Prostate gland (tissue), 2 donors: ENCODE measurements at regions not wholly inside any gene's neighbourhood (a gene's known extent, or its start where the extent isn't known, plus 50 kb on each side); places are given as distances from the start of the nearest gene placed in this dataset.
A peak's percentile ranks its signal among the peaks of the same experiment; 100 is the strongest.

Experiments
- CTCF ChIP-seq, 4 experiments: fragments of 200-600 bp in 2 of 4; fragments of 450-650 bp in 2 of 4; sonication (generic) in 2 of 4; IDR thresholded peaks; 1 replicate in 3 of 4; 2 replicates in 1 of 4; pipeline ENCODE4 v1.5.1; 2016 to 2019; ENCODE audit warnings: antibody characterized with exemption in 4 of 4, mild to moderate bottlenecking in 2 of 4, moderate library complexity in 2 of 4
- POLR2A ChIP-seq: fragments of 450-650 bp; IDR thresholded peaks from one replicate; pipeline ENCODE4 v1.6.1; 2016; ENCODE audit warnings: antibody characterized with exemption, mild to moderate bottlenecking
- POLR2AphosphoS5 ChIP-seq: sonication (generic); formaldehyde crosslinking; IDR thresholded peaks from one replicate; pipeline ENCODE4 v1.6.1; 2017; ENCODE audit warnings: antibody characterized with exemption

GRCh38 chr1:111030590-111030989 is 66.9 kb upstream of the LRIF1 start:
- TF ChIP-seq CTCF (IDR thresholded peaks at IDR 0.05) (peak in 3 of 4 experiments; percentile 13 to 46 (median 26)), POLR2A (no peak), POLR2AphosphoS5 (no peak)
